COLO668 (cell line): ENCODE measurements at regions not wholly inside any gene's neighbourhood (a gene's known extent, or its start where the extent isn't known, plus 50 kb on each side); places are given as distances from the start of the nearest gene placed in this dataset.

Experiments
- DNase-seq: peaks from one replicate; lab custom pipeline; 2025; ENCODE audit not compliant: unreplicated experiment; lab: John Stamatoyannopoulos, UW

GRCh38 chr10:25661632-25662031 lies 272.4 kb upstream of the MYO3A start:
- no peak for DNase-seq

- no peak for DNase-seq
These were observed 267.8 kb upstream of the MYO3A start for GRCh38 chr10:25666276-25666675.

GRCh38 chr10:25675204-25675603 lies 258.8 kb upstream of the MYO3A start:
- no peak for DNase-seq

DNA sequence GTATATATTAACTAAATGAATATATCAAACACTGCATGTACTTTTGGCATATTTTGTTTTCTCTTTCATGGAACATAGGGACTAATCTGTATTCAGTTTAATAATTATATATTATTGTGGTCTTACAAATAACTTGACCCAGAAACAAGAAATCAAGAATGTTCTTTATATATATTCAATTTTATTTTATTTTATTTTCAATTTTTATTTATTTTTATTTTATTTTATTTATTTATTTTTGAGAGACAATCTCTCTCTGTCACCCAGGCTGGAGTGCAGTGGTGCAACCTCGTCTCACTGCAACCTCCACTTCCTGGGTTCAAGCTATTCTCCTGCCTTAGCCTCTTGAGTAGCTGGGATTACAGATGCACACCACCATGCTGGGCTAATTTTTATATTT lies 258.4 kb upstream of the MYO3A start:
- no peak for DNase-seq

- DNase-seq = no peak
These were observed 255.8 kb upstream of the MYO3A start for GRCh38 chr10:25678220-25678619.

GRCh38 chr10:25678666-25679065 lies 255.4 kb upstream of the MYO3A start:
- DNase-seq = no peak

GRCh38 chr10:25682203-25682851 lies 251.7 kb upstream of the MYO3A start:
- no peak for DNase-seq

DNA sequence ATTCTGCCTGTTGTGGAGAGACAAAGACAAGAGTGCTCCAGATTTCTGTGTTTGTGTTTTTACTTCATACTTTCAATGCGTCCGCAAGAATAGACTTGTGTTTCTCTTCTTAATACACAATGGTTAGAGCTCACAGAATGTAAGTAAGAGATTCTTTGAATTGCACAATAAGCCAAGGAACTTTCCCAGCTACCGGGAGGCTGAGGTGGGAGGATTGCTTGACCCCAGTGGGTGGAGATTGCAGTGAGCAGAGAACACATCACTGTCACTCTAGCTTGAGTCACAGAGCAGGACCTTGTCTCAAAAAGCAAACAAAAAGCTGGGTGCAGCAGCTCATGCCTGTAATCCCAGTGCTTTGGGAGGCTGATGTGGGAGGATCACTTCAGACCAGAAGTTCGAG lies 250.7 kb upstream of the MYO3A start:
- no peak for DNase-seq

DNA sequence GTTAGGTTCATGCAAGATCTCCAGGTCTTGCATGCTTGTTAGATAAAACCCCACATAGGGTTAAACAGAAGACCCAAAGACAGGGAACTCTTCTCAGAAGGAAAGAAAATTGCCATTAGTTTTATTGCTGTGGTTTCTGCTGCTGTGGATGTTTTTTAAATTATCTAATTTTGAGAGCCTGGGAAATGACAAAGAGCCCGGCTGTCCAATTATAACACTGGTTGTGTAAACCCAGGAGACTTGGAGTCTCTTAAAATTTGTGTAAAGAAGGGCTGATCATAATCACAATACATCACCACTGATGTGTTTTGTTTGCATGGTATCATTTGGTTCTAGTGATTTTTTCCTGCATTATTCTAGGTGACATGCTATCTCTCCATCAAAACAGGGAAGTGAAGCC lies 246.5 kb upstream of the MYO3A start:
- no peak for DNase-seq

GRCh38 chr10:25689346-25690100 lies 244.5 kb upstream of the MYO3A start:
- no peak for DNase-seq

DNA sequence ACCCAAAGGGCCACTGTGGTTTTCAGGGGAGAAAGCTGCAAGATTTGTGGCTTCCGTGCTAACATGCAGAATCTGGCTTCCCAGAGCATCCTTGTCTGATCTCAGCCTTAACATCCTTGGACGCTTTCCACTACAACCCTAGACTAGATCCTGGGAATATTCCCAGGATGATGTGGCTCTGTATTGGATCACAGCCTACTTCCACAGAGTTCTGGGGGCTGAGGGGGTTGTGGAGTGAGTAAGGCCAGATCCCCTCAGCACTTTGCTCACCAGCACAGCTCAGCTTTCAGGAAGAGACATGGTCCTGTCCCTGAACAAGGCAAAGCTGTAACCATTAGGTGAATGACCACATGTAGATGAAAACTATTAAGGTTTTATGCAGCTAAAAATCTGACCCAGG lies 241.3 kb upstream of the MYO3A start:
- DNase-seq = no peak

- no peak for DNase-seq
These were observed 239.7 kb upstream of the MYO3A start for GRCh38 chr10:25694206-25694933.

DNA sequence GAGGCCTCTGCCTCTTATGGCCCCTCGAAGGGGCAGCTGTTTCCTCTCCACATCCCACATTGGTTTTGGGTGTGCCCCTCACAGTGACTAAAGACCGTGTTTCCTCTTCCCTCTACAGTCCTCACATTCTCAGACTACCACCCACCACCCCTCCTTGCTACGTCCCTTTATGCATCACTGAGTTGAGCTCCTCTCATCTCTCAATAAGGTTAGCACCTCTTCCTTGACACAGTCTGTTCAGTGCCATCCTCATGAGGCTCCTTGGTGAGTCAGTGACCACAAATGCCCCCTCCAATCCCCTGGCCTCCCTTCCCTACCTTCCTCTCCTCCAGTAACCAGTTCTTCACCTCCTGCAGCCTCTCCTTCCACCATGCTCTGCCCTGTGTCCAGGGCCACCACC lies 239.1 kb upstream of the MYO3A start:
- DNase-seq = no peak

DNA sequence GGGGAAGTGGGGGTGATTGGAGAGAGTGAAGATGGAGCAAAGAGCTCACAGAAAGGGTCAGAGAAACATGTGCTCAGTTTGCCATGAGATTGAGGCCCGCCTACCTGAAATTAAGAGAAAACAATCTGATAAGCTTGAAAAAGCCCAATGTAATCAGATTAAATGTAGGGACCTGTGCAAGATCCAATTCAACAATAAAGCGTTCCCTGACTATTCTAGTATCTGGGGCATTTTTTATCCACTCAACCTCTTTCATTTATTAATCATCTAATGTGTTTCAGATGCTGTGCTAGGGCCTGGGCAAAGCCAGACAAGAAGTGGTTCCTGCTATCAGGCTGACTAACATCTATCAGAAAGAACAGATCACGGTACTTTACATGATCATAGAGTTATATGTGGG lies 238.4 kb upstream of the MYO3A start:
- no peak for DNase-seq

GRCh38 chr10:25696013-25696708 lies 237.9 kb upstream of the MYO3A start:
- no peak for DNase-seq

DNA sequence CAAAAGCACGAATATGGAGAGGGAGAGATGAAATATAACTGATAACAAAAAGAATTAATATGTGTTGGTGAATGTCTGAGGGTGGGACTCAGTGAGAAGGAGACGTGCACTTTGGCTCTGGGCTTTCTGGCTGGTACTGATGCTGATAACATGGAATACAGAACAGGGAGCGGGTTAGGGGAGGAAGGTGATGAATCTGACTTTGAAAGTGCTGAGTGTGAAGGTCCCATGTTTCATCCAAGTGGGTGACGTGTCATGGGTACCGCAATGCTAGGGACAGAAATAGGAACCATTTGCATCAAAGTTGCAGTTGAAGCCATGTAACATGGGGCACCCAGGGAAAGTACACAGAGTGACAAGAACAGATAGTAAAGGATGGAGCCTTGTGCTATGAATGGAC lies 236.6 kb upstream of the MYO3A start:
- DNase-seq = no peak

DNA sequence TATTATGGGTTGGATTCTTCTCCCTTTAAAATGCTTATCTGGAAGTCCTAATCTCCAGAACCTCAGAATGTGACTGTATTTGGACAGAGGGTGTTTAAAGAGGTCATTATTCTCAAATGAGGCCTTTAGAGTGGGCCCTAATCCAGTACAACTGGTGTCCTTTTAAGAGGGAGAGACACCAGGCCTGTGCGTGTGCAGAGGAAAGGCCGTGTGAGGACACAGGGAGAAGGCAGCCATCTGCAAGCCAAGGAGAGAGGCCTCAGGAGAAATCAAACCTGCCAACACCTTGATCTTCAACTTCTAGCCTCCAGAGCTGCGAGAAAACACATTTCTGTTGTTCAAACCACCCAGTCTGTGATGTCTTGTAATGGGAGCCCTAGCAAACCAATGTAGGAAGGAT lies 235.4 kb upstream of the MYO3A start:
- DNase-seq = no peak

DNA sequence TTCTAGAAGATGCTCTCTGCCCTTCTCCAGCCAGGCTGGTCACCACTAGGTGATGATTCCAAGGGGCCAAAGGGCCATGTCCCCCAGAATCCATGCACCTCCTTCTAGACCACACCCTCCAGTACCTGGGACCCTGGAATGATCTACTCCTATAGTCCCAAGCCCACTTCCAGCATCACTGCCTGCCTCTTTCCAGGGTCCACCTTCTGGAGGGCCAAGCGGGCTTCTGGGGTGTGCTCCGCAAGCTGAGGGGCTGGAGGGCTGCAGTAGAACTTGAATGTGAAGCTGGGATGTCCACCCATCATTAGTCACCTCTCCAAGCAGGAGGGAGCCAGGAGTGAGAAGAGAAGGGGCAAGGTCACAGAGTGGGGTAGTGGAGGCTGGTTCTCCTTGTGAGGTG lies 234.4 kb upstream of the MYO3A start:
- no peak for DNase-seq

GRCh38 chr10:25701652-25702051 lies 232.4 kb upstream of the MYO3A start:
- no peak for DNase-seq

DNA sequence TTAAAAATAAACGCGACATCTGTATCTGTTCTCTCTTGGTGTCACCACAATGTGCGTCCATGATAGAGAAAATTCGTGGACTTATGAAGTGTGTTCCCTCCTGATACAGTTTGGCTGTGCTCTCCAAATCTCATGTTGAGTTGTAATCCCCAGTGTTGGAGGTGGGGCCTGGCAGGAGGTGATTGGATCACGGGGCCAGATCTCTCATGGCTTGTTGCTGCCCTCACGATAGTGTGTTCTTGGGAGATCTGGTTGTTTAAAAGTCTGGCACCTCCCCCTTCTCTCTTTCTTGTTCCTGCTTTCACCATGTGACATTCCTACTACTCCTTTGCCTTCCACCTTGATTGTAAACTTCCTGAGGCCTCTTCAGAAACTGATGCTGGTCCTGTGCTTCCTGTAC lies 229.4 kb upstream of the MYO3A start:
- no peak for DNase-seq

- DNase-seq = no peak
These were observed 226.5 kb upstream of the MYO3A start for GRCh38 chr10:25707572-25707971.
